GM23338 (cell line): ENCODE measurements at regions not wholly inside any gene's neighbourhood (a gene's known extent, or its start where the extent isn't known, plus 50 kb on each side); places are given as distances from the start of the nearest gene placed in this dataset.

Experiments used
- ATAC-seq: fragments of 200-7000 bp; cut with Tn5 transposase; 3 replicates; pipeline ENCODE4 v1.9.1; 2020
- DNase-seq: peaks from one replicate; pipeline ENCODE4 v3.0.0-alpha.2; 2015; ENCODE audit warnings: low spot score
- H2AFZ ChIP-seq: fragments of 200-600 bp; sonication (generic); 2 replicates; pipeline ENCODE4 v1.8.0; 2016; ENCODE audit warnings: antibody characterized with exemption, mild to moderate bottlenecking, moderate library complexity
- H3F3A ChIP-seq: fragments of 200-600 bp; sonication (generic); replicated peaks from 2 replicates; pipeline ENCODE4 v1.8.0; 2017; ENCODE audit warnings: antibody characterized with exemption, mixed run types, low read depth
- H3K27ac ChIP-seq: fragments of 200-600 bp; sonication (generic); 2 replicates; pipeline ENCODE4 v1.6.1; 2016; ENCODE audit warnings: low read depth
- H3K27me3 ChIP-seq: fragments of 200-600 bp; sonication (generic); 2 replicates; pipeline ENCODE4 v1.8.0; 2016; ENCODE audit warnings: mild to moderate bottlenecking, mixed run types, moderate library complexity; ENCODE audit not compliant: insufficient read depth
- H3K36me3 ChIP-seq: fragments of 200-600 bp; sonication (generic); 2 replicates; pipeline ENCODE4 v1.8.0; 2016; ENCODE audit warnings: mild to moderate bottlenecking; ENCODE audit not compliant: insufficient read depth
- H3K4me1 ChIP-seq: fragments of 200-600 bp; sonication (generic); 2 replicates; pipeline ENCODE4 v1.8.0; 2016; ENCODE audit warnings: mild to moderate bottlenecking, moderate library complexity; ENCODE audit not compliant: insufficient read depth
- H3K4me2 ChIP-seq: fragments of 200-600 bp; sonication (generic); 2 replicates; pipeline ENCODE4 v1.7.1; 2017; ENCODE audit warnings: mixed run types
- H3K4me3 ChIP-seq: fragments of 200-600 bp; sonication (generic); 2 replicates; pipeline ENCODE4 v1.6.1; 2016; ENCODE audit warnings: mixed run types
- H3K79me2 ChIP-seq: fragments of 200-600 bp; sonication (generic); replicated peaks from 2 replicates; pipeline ENCODE4 v1.8.0; 2017; ENCODE audit warnings: mild to moderate bottlenecking; ENCODE audit not compliant: insufficient read depth
- H3K9me2 ChIP-seq: fragments of 200-600 bp; sonication (generic); 2 replicates; pipeline ENCODE4 v1.8.0; 2017; ENCODE audit not compliant: insufficient read depth
- H4K20me1 ChIP-seq: fragments of 200-600 bp; sonication (generic); replicated peaks from 2 replicates; pipeline ENCODE4 v1.8.0; 2017; ENCODE audit warnings: mild to moderate bottlenecking; ENCODE audit not compliant: insufficient read depth
- H3K27ac Mint-ChIP-seq: 2 replicates; pipeline ENCODE4 v1.8.0; 2020; ENCODE audit warnings: inconsistent platforms, mild to moderate bottlenecking, moderate library complexity, mixed read lengths
- H3K27me3 Mint-ChIP-seq: 3 replicates; pipeline ENCODE4 v1.8.0; 2022; ENCODE audit warnings: low read depth, mild to moderate bottlenecking, moderate library complexity, mixed read lengths, inconsistent platforms; ENCODE audit not compliant: insufficient read depth, poor library complexity
- H3K36me3 Mint-ChIP-seq: 3 replicates; pipeline ENCODE4 v1.8.0; 2021; ENCODE audit warnings: low read depth, mild to moderate bottlenecking, inconsistent platforms, moderate library complexity, mixed read lengths
- H3K4me1 Mint-ChIP-seq: 3 replicates; pipeline ENCODE4 v1.8.0; 2020; ENCODE audit warnings: mild to moderate bottlenecking, inconsistent platforms, mixed read lengths
- H3K4me3 Mint-ChIP-seq: 3 replicates; pipeline ENCODE4 v1.8.0; 2021; ENCODE audit warnings: moderate library complexity, mild to moderate bottlenecking, inconsistent platforms, mixed read lengths
- H3K9me3 Mint-ChIP-seq: 3 replicates; pipeline ENCODE4 v1.8.0; 2020; ENCODE audit warnings: moderate library complexity, mild to moderate bottlenecking, inconsistent platforms, mixed read lengths
- CREB1 ChIP-seq: fragments of 250-450 bp; sonication (Bioruptor Pico); IDR thresholded peaks from 2 replicates; pipeline ENCODE4 v1.5.0; 2020; ENCODE audit warnings: low read depth, mild to moderate bottlenecking, moderate library complexity
- CTCF ChIP-seq, 2 experiments: fragments of 200-600 bp in 1 of 2; sonication (generic) in 1 of 2; conservative IDR thresholded peaks; 2 replicates each; pipeline versions ENCODE4 v1.5.1 to v1.6.1; 2016 to 2017; ENCODE audit warnings: antibody characterized with exemption in 2 of 2, low read depth in 2 of 2, mild to moderate bottlenecking in 2 of 2, moderate library complexity in 1 of 2
- ETS1 ChIP-seq: IDR thresholded peaks from 2 replicates; pipeline ENCODE4 v1.6.1; 2016; ENCODE audit warnings: antibody characterized with exemption
- EZH2 ChIP-seq: fragments of 200-600 bp; sonication (generic); IDR thresholded peaks from one replicate; pipeline ENCODE4 v1.8.0; 2017; ENCODE audit warnings: antibody characterized with exemption, mild to moderate bottlenecking, low read depth; ENCODE audit not compliant: unreplicated experiment
- EZH2phosphoT487 ChIP-seq: fragments of 200-600 bp; sonication (generic); IDR thresholded peaks from one replicate; pipeline ENCODE4 v1.8.1; 2018; ENCODE audit warnings: antibody characterized with exemption; ENCODE audit not compliant: unreplicated experiment
- JUNB ChIP-seq: IDR thresholded peaks from one replicate; pipeline ENCODE4 v1.6.1; 2016; ENCODE audit warnings: antibody characterized with exemption; ENCODE audit not compliant: unreplicated experiment
- NANOG ChIP-seq: IDR thresholded peaks from 2 replicates; pipeline ENCODE4 v1.6.1; 2016; ENCODE audit warnings: antibody characterized with exemption, borderline replicate concordance
- POLR2AphosphoS5 ChIP-seq: IDR thresholded peaks from 2 replicates; pipeline ENCODE4 v1.6.1; 2016; ENCODE audit warnings: antibody characterized with exemption, low read depth
- REST ChIP-seq: IDR thresholded peaks from one replicate; pipeline ENCODE4 v1.6.1; 2018; ENCODE audit warnings: antibody characterized with exemption; ENCODE audit not compliant: unreplicated experiment
- STAT1 ChIP-seq: IDR thresholded peaks from one replicate; pipeline ENCODE4 v1.6.1; 2016; ENCODE audit warnings: antibody characterized with exemption; ENCODE audit not compliant: unreplicated experiment
- ZNF114 ChIP-seq: fragments of 250-450 bp; sonication (Bioruptor Pico); IDR thresholded peaks from 2 replicates; pipeline ENCODE4 v1.5.0; 2020; ENCODE audit warnings: mild to moderate bottlenecking, moderate library complexity
- ZNF331 ChIP-seq: fragments of 250-450 bp; sonication (Bioruptor Pico); IDR thresholded peaks from 2 replicates; pipeline ENCODE4 v1.5.0; 2020; ENCODE audit warnings: low read depth, mild to moderate bottlenecking, moderate library complexity
- ZNF462 ChIP-seq: fragments of 250-450 bp; sonication (Bioruptor Pico); IDR thresholded peaks from 2 replicates; pipeline ENCODE4 v1.5.0; 2020; ENCODE audit warnings: mild to moderate bottlenecking, moderate library complexity

DNA sequence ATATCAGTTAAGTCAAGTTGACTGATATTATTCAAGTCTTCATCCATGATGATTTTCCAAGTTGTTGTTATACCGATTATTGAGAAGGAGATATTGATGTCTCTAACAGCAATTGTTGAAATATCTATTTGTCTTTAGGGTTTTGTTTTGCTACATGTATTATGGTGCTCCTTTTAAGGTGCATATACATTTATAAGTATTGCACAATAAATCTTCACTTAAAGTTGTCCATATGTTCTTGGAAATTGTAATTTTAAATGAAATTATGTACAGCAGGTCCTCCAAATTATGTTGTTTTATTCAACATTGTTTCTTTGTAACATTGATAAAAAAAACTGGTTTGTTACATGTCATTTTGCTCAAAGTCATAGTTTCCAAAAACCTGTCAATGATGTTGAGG, 650.7 kb upstream of the CITED2 start:
- Histone ChIP-seq H3K36me3 (no peaks in the 10 kb centered on the region), H3K27me3 (no peaks in the 10 kb centered on the region), H3K4me1 (no peaks in the 10 kb centered on the region), H3K27ac (no peak overlapping the region), H2AFZ (no peak overlapping the region), H4K20me1 (no peaks in the 10 kb centered on the region), H3K79me2 (no peaks in the 10 kb centered on the region), H3K4me2 (no peak overlapping the region), H3K9me2 (0 out of 2 replicates have a peak, but pooled peaks cover 6% of the 10 kb centered on the region), H3F3A (no peaks in the 10 kb centered on the region), H3K4me3 (no peak overlapping the region)
- no peak for DNase-seq
- H3K27ac Mint-ChIP-seq = no peak overlapping the region
- no peak for ATAC-seq
- H3K36me3 Mint-ChIP-seq = peaks cover 31% of the 10 kb centered on the region
- H3K4me3 Mint-ChIP-seq = no peak overlapping the region
- TF ChIP-seq REST (no peak), ETS1 (no peak), EZH2phosphoT487 (no peak), EZH2 (no peak), POLR2AphosphoS5 (no peak), NANOG (no peak), STAT1 (no peak), CTCF (conservative IDR thresholded peaks at IDR 0.05; ENCODE audit: low read depth in 2 of 2) (no peak), CREB1 (CRISPR knock-in tag) (no peak), ZNF114 (CRISPR knock-in tag) (no peak), ZNF462 (CRISPR knock-in tag) (no peak), ZNF331 (CRISPR knock-in tag) (no peak), JUNB (no peak)
- H3K27me3 Mint-ChIP-seq = no peaks in the 10 kb centered on the region
- H3K9me3 Mint-ChIP-seq = peaks cover 33% of the 10 kb centered on the region
- H3K4me1 Mint-ChIP-seq = no peaks in the 10 kb centered on the region
